GM21390 (cell line): ENCODE measurements at regions not wholly inside any gene's neighbourhood (a gene's known extent, or its start where the extent isn't known, plus 50 kb on each side); places are given as distances from the start of the nearest gene placed in this dataset.

Experiments used
- ATAC-seq: cut with Tn5 transposase; IDR thresholded peaks from one replicate; pipeline ENCODE4 v1.9.1; 2021; ENCODE audit not compliant: unreplicated experiment

GRCh38 chr7:17120756-17121155 is 177.7 kb upstream of the AHR start:
- ATAC-seq = no peak

- ATAC-seq = no peak
These were observed 176.8 kb upstream of the AHR start for GRCh38 chr7:17121671-17122070.

GRCh38 chr7:17123020-17123419 is 175.4 kb upstream of the AHR start:
- ATAC-seq = peak; percentile 48

- peak; percentile 64 for ATAC-seq
These were observed 171.8 kb upstream of the AHR start for GRCh38 chr7:17126413-17127268.

- ATAC-seq = no peak
These were observed 169.2 kb upstream of the AHR start for GRCh38 chr7:17129218-17129617.

GRCh38 chr7:17130281-17131059 is 168.0 kb upstream of the AHR start:
- ATAC-seq = no peak

- no peak for ATAC-seq
These were observed 167.4 kb upstream of the AHR start for GRCh38 chr7:17131060-17131345.

GRCh38 chr7:17131983-17132655 is 166.3 kb upstream of the AHR start:
- ATAC-seq = peak; percentile 30

- no peak for ATAC-seq
These were observed 165.7 kb upstream of the AHR start for GRCh38 chr7:17132726-17133125.

GRCh38 chr7:17133977-17134376 is 164.5 kb upstream of the AHR start:
- ATAC-seq = no peak

- peak; percentile 91 for ATAC-seq
These were observed 163.7 kb upstream of the AHR start for GRCh38 chr7:17134786-17135185.

- no peak for ATAC-seq
These were observed 162.3 kb upstream of the AHR start for GRCh38 chr7:17136126-17136525.

- ATAC-seq = no peak
These were observed 159.4 kb upstream of the AHR start for GRCh38 chr7:17139081-17139480.

- no peak for ATAC-seq
These were observed 158.0 kb upstream of the AHR start for GRCh38 chr7:17140406-17140805.

GRCh38 chr7:17142831-17143541 is 155.5 kb upstream of the AHR start:
- no peak for ATAC-seq

GRCh38 chr7:17144322-17144721 is 154.1 kb upstream of the AHR start:
- peak; percentile 41 for ATAC-seq

- ATAC-seq = no peak
These were observed 151.8 kb upstream of the AHR start for GRCh38 chr7:17146621-17147020.

- ATAC-seq = no peak
These were observed 151.0 kb upstream of the AHR start for GRCh38 chr7:17147409-17147808.

- ATAC-seq = peak; percentile 79
These were observed 148.4 kb upstream of the AHR start for GRCh38 chr7:17150018-17150417.

- ATAC-seq = peak; percentile 40
These were observed 145.7 kb upstream of the AHR start for GRCh38 chr7:17152721-17153120.

- ATAC-seq = no peak
These were observed 144.9 kb upstream of the AHR start for GRCh38 chr7:17153536-17153935.
